GM21367 (cell line): ENCODE measurements at regions not wholly inside any gene's neighbourhood (a gene's known extent, or its start where the extent isn't known, plus 50 kb on each side); places are given as distances from the start of the nearest gene placed in this dataset.

Experiments
- ATAC-seq: cut with Tn5 transposase; IDR thresholded peaks from one replicate; pipeline ENCODE4 v1.9.1; 2021; ENCODE audit not compliant: unreplicated experiment

- ATAC-seq, result no peak
These were observed 75.3 kb upstream of the DNAH5 start for GRCh38 chr5:14019768-14020290.

- no peak for ATAC-seq
These were observed 73.4 kb upstream of the DNAH5 start for GRCh38 chr5:14017904-14018303.

GRCh38 chr5:14016549-14016948 is 72.1 kb upstream of the DNAH5 start:
- ATAC-seq, result no peak

- ATAC-seq, result peak; percentile 90
These were observed 66.9 kb upstream of the DNAH5 start for GRCh38 chr5:14011089-14012020.

GRCh38 chr5:14009575-14009974 is 65.1 kb upstream of the DNAH5 start:
- no peak for ATAC-seq

GRCh38 chr5:14008819-14009311 is 64.4 kb upstream of the DNAH5 start:
- no peak for ATAC-seq

GRCh38 chr5:14006823-14007520 is 62.5 kb upstream of the DNAH5 start:
- no peak for ATAC-seq

GRCh38 chr5:14004598-14005394 is 60.3 kb upstream of the DNAH5 start:
- ATAC-seq, result no peak

GRCh38 chr5:14003936-14004335 is 59.4 kb upstream of the DNAH5 start:
- ATAC-seq, result no peak

- no peak for ATAC-seq
These were observed 59.0 kb upstream of the DNAH5 start for GRCh38 chr5:14003513-14003912.

GRCh38 chr5:13998254-13998653 is 53.8 kb upstream of the DNAH5 start:
- no peak for ATAC-seq

GRCh38 chr5:13997514-13997913 is 53.0 kb upstream of the DNAH5 start:
- ATAC-seq, result no peak

GRCh38 chr5:13994621-13995253 is 50.2 kb upstream of the DNAH5 start:
- ATAC-seq, result no peak
